Limb (tissue), 2 donors: ENCODE measurements at regions not wholly inside any gene's neighbourhood (a gene's known extent, or its start where the extent isn't known, plus 50 kb on each side); places are given as distances from the start of the nearest gene placed in this dataset.

ENCODE experiments used
- DNase-seq, 2 donors: peaks; one replicate each; pipeline ENCODE4 v3.0.0-alpha.2; 2016; ENCODE audit errors: extremely low spot score in 2 of 2

GRCh38 chr5:56460681-56461191 lies 227.6 kb upstream of the ANKRD55 start:
- no peak for DNase-seq

GRCh38 chr5:56460195-56460546 lies 227.0 kb upstream of the ANKRD55 start:
- DNase-seq: no peak

- peak in 1 of 2 donors; percentile 51 for DNase-seq
These were observed 226.5 kb upstream of the ANKRD55 start for GRCh38 chr5:56459394-56460194.

GRCh38 chr5:56457887-56458812 lies 225.0 kb upstream of the ANKRD55 start:
- peak in 1 of 2 donors; percentile 70 for DNase-seq

- no peak for DNase-seq
These were observed 222.9 kb upstream of the ANKRD55 start for GRCh38 chr5:56456002-56456401.

GRCh38 chr5:56455417-56455816 lies 222.3 kb upstream of the ANKRD55 start:
- DNase-seq: no peak

- no peak for DNase-seq
These were observed 221.2 kb upstream of the ANKRD55 start for GRCh38 chr5:56454219-56454862.

- DNase-seq: no peak
These were observed 218.6 kb upstream of the ANKRD55 start for GRCh38 chr5:56451742-56452141.

GRCh38 chr5:56450766-56451165 lies 217.6 kb upstream of the ANKRD55 start:
- DNase-seq: no peak

GRCh38 chr5:56449071-56449640 lies 216.0 kb upstream of the ANKRD55 start:
- no peak for DNase-seq

- no peak for DNase-seq
These were observed 214.5 kb upstream of the ANKRD55 start for GRCh38 chr5:56447656-56448055.

GRCh38 chr5:56447232-56447631 lies 214.1 kb upstream of the ANKRD55 start:
- DNase-seq: no peak

GRCh38 chr5:56446728-56447127 lies 213.6 kb upstream of the ANKRD55 start:
- DNase-seq: no peak

- DNase-seq: no peak
These were observed 210.7 kb upstream of the ANKRD55 start for GRCh38 chr5:56443826-56444225.

GRCh38 chr5:56440871-56441740 lies 208.0 kb upstream of the ANKRD55 start:
- DNase-seq: no peak

GRCh38 chr5:56434986-56435385 lies 201.9 kb upstream of the ANKRD55 start:
- no peak for DNase-seq

- no peak for DNase-seq
These were observed 200.0 kb upstream of the ANKRD55 start for GRCh38 chr5:56433039-56433617.

- DNase-seq: no peak
These were observed 199.2 kb upstream of the ANKRD55 start for GRCh38 chr5:56432321-56432720.

GRCh38 chr5:56430422-56430821 lies 197.3 kb upstream of the ANKRD55 start:
- DNase-seq: no peak

- DNase-seq: no peak
These were observed 196.0 kb upstream of the ANKRD55 start for GRCh38 chr5:56429110-56429561.
